ENCODE measurements at regions not wholly inside any gene's neighbourhood (a gene's known extent, or its start where the extent isn't known, plus 50 kb on each side); places are given as distances from the start of the nearest gene placed in this dataset.

DNA sequence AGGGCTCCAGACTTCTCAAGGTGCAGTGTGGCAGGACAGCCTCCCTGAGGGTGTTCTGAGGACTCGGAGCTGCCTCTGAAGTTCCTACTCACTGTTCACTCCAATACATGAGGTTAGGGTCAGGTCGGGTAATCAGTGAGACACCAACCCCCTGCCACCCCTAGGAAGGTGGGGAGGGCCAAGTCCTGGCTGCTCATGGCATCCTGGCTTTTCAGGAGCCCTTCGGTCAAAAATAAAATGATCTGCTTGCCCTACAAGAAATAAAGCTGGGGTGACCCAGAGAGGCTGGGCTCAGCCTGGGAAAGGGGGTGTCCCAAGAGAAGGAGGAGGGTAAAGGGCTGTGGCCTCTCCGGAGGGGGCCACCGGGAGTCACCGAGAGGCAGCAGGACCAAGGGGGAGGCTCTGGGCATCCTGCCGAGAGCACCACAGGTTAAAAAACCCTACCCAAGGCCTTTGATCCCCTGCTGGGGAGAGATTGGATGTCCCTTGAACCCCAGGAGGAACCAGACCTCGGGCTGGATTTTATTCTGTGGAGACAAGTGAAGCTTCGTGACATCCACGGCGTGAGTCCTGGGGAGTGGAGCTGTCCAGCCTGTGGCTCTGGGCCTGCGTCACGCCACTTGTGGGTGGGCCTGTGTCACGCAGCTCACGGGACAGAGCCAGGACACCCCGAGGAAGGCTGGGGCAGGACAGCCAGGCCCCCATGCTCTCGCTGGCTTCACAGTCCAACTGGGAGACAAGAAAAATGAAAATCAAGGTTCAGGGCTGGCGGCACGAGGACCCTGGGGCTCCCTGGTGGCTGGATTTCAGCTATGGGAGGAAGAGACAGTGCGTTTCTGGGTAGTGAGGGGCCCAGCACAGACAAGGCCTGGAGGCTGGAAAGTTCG lies 102.2 kb upstream of the FGF3 start:
- TF ChIP-seq, protein P1, sequence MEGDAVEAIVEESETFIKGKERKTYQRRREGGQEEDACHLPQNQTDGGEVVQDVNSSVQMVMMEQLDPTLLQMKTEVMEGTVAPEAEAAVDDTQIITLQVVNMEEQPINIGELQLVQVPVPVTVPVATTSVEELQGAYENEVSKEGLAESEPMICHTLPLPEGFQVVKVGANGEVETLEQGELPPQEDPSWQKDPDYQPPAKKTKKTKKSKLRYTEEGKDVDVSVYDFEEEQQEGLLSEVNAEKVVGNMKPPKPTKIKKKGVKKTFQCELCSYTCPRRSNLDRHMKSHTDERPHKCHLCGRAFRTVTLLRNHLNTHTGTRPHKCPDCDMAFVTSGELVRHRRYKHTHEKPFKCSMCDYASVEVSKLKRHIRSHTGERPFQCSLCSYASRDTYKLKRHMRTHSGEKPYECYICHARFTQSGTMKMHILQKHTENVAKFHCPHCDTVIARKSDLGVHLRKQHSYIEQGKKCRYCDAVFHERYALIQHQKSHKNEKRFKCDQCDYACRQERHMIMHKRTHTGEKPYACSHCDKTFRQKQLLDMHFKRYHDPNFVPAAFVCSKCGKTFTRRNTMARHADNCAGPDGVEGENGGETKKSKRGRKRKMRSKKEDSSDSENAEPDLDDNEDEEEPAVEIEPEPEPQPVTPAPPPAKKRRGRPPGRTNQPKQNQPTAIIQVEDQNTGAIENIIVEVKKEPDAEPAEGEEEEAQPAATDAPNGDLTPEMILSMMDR (IDR thresholded peaks at IDR 0.05): no peak
- no peak for TF ChIP-seq POLR2AphosphoS5 (IDR thresholded peaks at IDR 0.05)
- TF ChIP-seq POLR2A (IDR thresholded peaks at IDR 0.05): no peak
- TF ChIP-seq EP300 (IDR thresholded peaks at IDR 0.05; ENCODE audit: low read depth): no peak
